ENCODE measurements at regions not wholly inside any gene's neighbourhood (a gene's known extent, or its start where the extent isn't known, plus 50 kb on each side); places are given as distances from the start of the nearest gene placed in this dataset.
"Not testable (repeated sequence)": the region's sequence is repeated elsewhere in the genome, so short reads cannot be mapped to it uniquely, and the experiment has no call there.

GRCh38 chr7:91365097-91365496, 100.9 kb downstream of the FZD1 start:
- H4K20me1 ChIP-seq (ENCODE audit: insufficient read depth); H3K4me2 ChIP-seq (ENCODE audit: low read length); RAD21 ChIA-PET (ENCODE audit: low non-redundant PET in 1 of 2, low total read pairs in 2 of 2, uncharacterized antibody in 2 of 2, unreplicated experiment in 2 of 2); H3K36me3 ChIP-seq (ENCODE audit: control insufficient read depth in 1 of 2, insufficient read depth in 2 of 2, low read length in 2 of 2); H3K27me3 ChIP-seq (ENCODE audit: insufficient read depth, low read length); BruUV-seq (replicated peaks); H3K4me3 ChIP-seq (replicated peaks in 1 of 2; ENCODE audit: low read depth in 1 of 2, low read length in 2 of 2); H3K9me2 ChIP-seq (ENCODE audit: insufficient read depth); ATAC-seq; POLR2A ChIA-PET; H3K79me2 ChIP-seq (ENCODE audit: insufficient read depth, low read length); H3K27ac ChIP-seq (ENCODE audit: low read depth, low read length); CTCF ChIA-PET; H3K9ac ChIP-seq (ENCODE audit: low read length); H3K9me3 ChIP-seq (ENCODE audit: control insufficient read depth in 1 of 2, insufficient read depth in 1 of 2, low read depth in 1 of 2, low read length in 2 of 2); H2AFZ ChIP-seq (ENCODE audit: low read depth, low read length, poor library complexity, severe bottlenecking); H3K4me1 ChIP-seq (ENCODE audit: control insufficient read depth in 1 of 2, insufficient read depth in 2 of 2, low read length in 2 of 2); DNase-seq (ENCODE audit: low read depth, low spot score); intact Hi-C loops (cut with micrococcal nuclease): not testable (repeated sequence)

GRCh38 chr7:91366091-91366490, 101.9 kb downstream of the FZD1 start:
- no peak for TF ChIP-seq EZH2 (IDR thresholded peaks at IDR 0.05)
- no peak for TF ChIP-seq CBX3 (IDR thresholded peaks at IDR 0.05; ENCODE audit: low read depth)
- TF ChIP-seq RAD21 (IDR thresholded peaks at IDR 0.05; ENCODE audit: low read depth): no peak
- no peak for TF ChIP-seq SP1 (IDR thresholded peaks at IDR 0.05; ENCODE audit: low read depth)
- TF ChIP-seq ELF1 (IDR thresholded peaks at IDR 0.05; ENCODE audit: borderline replicate concordance, low read depth): no peak
- TF ChIP-seq MAX (IDR thresholded peaks at IDR 0.05): no peak
- no peak for TF ChIP-seq JUND (IDR thresholded peaks at IDR 0.05)
- TF ChIP-seq YY1 (IDR thresholded peaks at IDR 0.05; ENCODE audit: extremely low read depth, insufficient replicate concordance, low read depth, low read length): no peak
- no peak for TF ChIP-seq ZFX (IDR thresholded peaks at IDR 0.05)
- no peak for TF ChIP-seq POLR2A (IDR thresholded peaks at IDR 0.05; ENCODE audit: borderline replicate concordance, extremely low read depth, insufficient read depth, insufficient read length)
- TF ChIP-seq TCF7L2 (IDR thresholded peaks at IDR 0.05; ENCODE audit: borderline replicate concordance, extremely low read depth, insufficient read depth, insufficient read length): no peak
- no peak for TF ChIP-seq ZBTB33 (IDR thresholded peaks at IDR 0.05; ENCODE audit: extremely low read depth, insufficient replicate concordance, low read length)
- TF ChIP-seq FOSL1 (IDR thresholded peaks at IDR 0.05; ENCODE audit: low read depth): no peak
- TF ChIP-seq ATF3 (IDR thresholded peaks at IDR 0.05): no peak
- TF ChIP-seq ZNF274 (IDR thresholded peaks at IDR 0.05; ENCODE audit: low read depth, low read length): no peak
- Histone ChIP-seq H3K4me1 (ENCODE audit: control insufficient read depth in 1 of 2, insufficient read depth in 2 of 2, low read length in 2 of 2) (no peaks in the 10 kb centered on the region), H3K9ac (ENCODE audit: low read length) (no peak overlapping the region), H3K9me3 (ENCODE audit: control insufficient read depth in 1 of 2, insufficient read depth in 1 of 2, low read depth in 1 of 2, low read length in 2 of 2) (no peaks in the 10 kb centered on the region), H3K79me2 (ENCODE audit: insufficient read depth, low read length) (no peaks in the 10 kb centered on the region), H3K4me2 (ENCODE audit: low read length) (no peak overlapping the region), H3K27me3 (ENCODE audit: insufficient read depth, low read length) (0 out of 2 replicates have a peak, but pooled peaks cover 9% of the 10 kb centered on the region), H4K20me1 (ENCODE audit: insufficient read depth) (no peaks in the 10 kb centered on the region), H3K9me2 (ENCODE audit: insufficient read depth) (no peaks in the 10 kb centered on the region), H3K36me3 (ENCODE audit: control insufficient read depth in 1 of 2, insufficient read depth in 2 of 2, low read length in 2 of 2) (no peaks in the 10 kb centered on the region), H2AFZ (ENCODE audit: low read depth, low read length, poor library complexity, severe bottlenecking) (no peak overlapping the region), H3K27ac (ENCODE audit: low read depth, low read length) (no peak overlapping the region), H3K4me3 (replicated peaks in 1 of 2; ENCODE audit: low read depth in 1 of 2, low read length in 2 of 2) (no peak overlapping the region)
- intact Hi-C loops (cut with micrococcal nuclease): no loop called here
- DNase-seq (ENCODE audit: low read depth, low spot score): no peak
- RAD21 ChIA-PET (ENCODE audit: low non-redundant PET in 1 of 2, low total read pairs in 2 of 2, uncharacterized antibody in 2 of 2, unreplicated experiment in 2 of 2): no interaction called here
- CTCF ChIA-PET: no interaction called here
- no peak for ATAC-seq
- POLR2A ChIA-PET: no interaction called here
- BruUV-seq (replicated peaks): no TSS peak
